Mucosa of descending colon (tissue), 3 donors: ENCODE measurements at regions not wholly inside any gene's neighbourhood (a gene's known extent, or its start where the extent isn't known, plus 50 kb on each side); places are given as distances from the start of the nearest gene placed in this dataset.

ENCODE experiments used
- ATAC-seq: fragments of 200-7000 bp; cut with Tn5 transposase; one replicate; pipeline ENCODE4 v1.9.1; 2020; ENCODE audit warnings: mild to moderate bottlenecking, moderate library complexity
- DNase-seq, 3 donors: peaks; one replicate each; pipeline ENCODE4 v3.0.0-alpha.2; 2020
- H3K36me3 ChIP-seq: fragments of 200-600 bp; one replicate; pipeline ENCODE4 v1.8.0; 2021; ENCODE audit warnings: low read depth, mild to moderate bottlenecking
- H3K4me1 ChIP-seq: fragments of 200-600 bp; one replicate; pipeline ENCODE4 v1.8.0; 2021; ENCODE audit warnings: low read depth, mild to moderate bottlenecking
- H3K4me3 ChIP-seq: fragments of 200-600 bp; one replicate; pipeline ENCODE4 v1.8.0; 2021; ENCODE audit warnings: mild to moderate bottlenecking
- H3K9me3 ChIP-seq: fragments of 200-600 bp; one replicate; pipeline ENCODE4 v1.8.0; 2021; ENCODE audit warnings: mild to moderate bottlenecking
- intact Hi-C, 2 donors: fragments of 100-400 bp; cut with DNase I in 1 of 2; cut with micrococcal nuclease in 1 of 2; formaldehyde crosslinking; loops; one replicate each; pipeline versions ENCODE4 v1.11.0 to v1.11.1; 2022; cut with DNase I, micrococcal nuclease
- TF ChIP-seq, protein P1 (sequence below): fragments of 200-600 bp; IDR thresholded peaks from one replicate; pipeline ENCODE4 v1.8.0; 2022; ENCODE audit warnings: antibody characterized with exemption, mild to moderate bottlenecking
- donor health status: DM: no; HTN: no; CAD: no; lungs with moderate emphysema.
- donor health status: DM: no; HTN: no; CAD: no.
- donor health status: DM: no; HTN: yes; CAD: no.

- no peaks in the 10 kb centered on the region for H3K36me3 ChIP-seq
- no peaks in the 10 kb centered on the region for H3K4me1 ChIP-seq
- intact Hi-C loops = loop anchor here in 1 of 2 donors (10.0 kb wide), 1 partner anchor 224 kb away; no protein-coding TSS in a partner anchor
- TF ChIP-seq, protein P1, sequence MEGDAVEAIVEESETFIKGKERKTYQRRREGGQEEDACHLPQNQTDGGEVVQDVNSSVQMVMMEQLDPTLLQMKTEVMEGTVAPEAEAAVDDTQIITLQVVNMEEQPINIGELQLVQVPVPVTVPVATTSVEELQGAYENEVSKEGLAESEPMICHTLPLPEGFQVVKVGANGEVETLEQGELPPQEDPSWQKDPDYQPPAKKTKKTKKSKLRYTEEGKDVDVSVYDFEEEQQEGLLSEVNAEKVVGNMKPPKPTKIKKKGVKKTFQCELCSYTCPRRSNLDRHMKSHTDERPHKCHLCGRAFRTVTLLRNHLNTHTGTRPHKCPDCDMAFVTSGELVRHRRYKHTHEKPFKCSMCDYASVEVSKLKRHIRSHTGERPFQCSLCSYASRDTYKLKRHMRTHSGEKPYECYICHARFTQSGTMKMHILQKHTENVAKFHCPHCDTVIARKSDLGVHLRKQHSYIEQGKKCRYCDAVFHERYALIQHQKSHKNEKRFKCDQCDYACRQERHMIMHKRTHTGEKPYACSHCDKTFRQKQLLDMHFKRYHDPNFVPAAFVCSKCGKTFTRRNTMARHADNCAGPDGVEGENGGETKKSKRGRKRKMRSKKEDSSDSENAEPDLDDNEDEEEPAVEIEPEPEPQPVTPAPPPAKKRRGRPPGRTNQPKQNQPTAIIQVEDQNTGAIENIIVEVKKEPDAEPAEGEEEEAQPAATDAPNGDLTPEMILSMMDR = no peak
- H3K4me3 ChIP-seq = no peak overlapping the region
- ATAC-seq (no peak), DNase-seq (no peak)
- no peaks in the 10 kb centered on the region for H3K9me3 ChIP-seq
Measured at GRCh38 chr19:33998739-33999345, 173.5 kb upstream of the LSM14A start.

DNA sequence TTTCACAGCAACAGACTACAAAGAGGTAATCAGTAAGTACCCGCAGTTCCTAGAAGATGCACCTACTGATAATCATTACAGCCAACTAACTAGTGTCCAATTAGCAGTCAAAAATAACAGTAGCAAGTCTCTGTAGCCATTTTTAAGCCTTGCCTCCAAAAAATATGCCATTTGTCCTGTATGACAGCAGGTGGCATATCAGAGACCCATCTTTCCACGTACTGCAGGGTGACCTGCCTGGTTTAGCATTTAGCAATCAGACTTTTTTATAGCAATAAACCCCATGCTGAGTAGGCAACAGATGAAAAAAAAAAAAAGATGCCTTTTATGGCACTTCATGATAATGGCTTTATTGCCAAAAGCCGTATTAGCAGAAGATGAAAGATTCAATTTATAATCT lies 155.3 kb upstream of the LSM14A start:
- no peak for ATAC-seq
- TF ChIP-seq, protein P1 = no peak

GRCh38 chr19:34017601-34018000 lies 154.7 kb upstream of the LSM14A start:
- H3K9me3 ChIP-seq = peaks cover under 1% of the 10 kb centered on the region
- H3K4me1 ChIP-seq = no peaks in the 10 kb centered on the region
- DNase-seq (no peak), ATAC-seq (no peak)
- intact Hi-C loops = no loop called here
- H3K36me3 ChIP-seq = no peaks in the 10 kb centered on the region
- TF ChIP-seq, protein P1 = no peak
- no peak overlapping the region for H3K4me3 ChIP-seq

More for the DNA sequence above, 155.3 kb upstream of the LSM14A start:
- H3K4me3 ChIP-seq = no peak overlapping the region
- intact Hi-C loops = no loop called here
- no peaks in the 10 kb centered on the region for H3K4me1 ChIP-seq
- no peak for DNase-seq
- no peaks in the 10 kb centered on the region for H3K9me3 ChIP-seq
- H3K36me3 ChIP-seq = no peaks in the 10 kb centered on the region

- no peak for ATAC-seq
- DNase-seq = no peak
- peaks cover 10% of the 10 kb centered on the region for H3K9me3 ChIP-seq
- TF ChIP-seq, protein P1 = no peak
- H3K4me3 ChIP-seq = no peak overlapping the region
- no peaks in the 10 kb centered on the region for H3K36me3 ChIP-seq
- intact Hi-C loops = no loop called here
- no peaks in the 10 kb centered on the region for H3K4me1 ChIP-seq
Measured at GRCh38 chr19:34018546-34018945, 153.8 kb upstream of the LSM14A start.

DNA sequence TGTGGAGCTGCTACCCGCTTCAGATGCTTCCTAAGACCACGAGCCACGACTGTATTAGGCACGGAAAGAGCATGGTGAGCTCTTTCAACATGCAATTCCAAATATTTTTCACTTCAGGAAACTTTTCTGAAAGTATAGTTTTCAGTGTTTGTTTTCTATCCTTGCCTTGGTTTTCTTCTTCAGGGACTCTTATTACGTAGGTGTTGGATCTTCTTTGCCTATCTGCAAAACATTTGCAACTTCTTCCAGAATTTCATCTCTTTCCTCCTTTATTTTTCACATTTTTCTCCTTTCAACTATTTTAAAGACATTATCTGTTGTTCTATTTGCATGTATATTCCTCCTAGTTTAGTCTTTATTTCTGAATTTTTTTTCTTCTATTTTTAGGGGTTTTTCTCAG lies 148.9 kb upstream of the LSM14A start:
- ATAC-seq (no peak), DNase-seq (no peak)
- H3K4me3 ChIP-seq = no peak overlapping the region
- H3K4me1 ChIP-seq = no peaks in the 10 kb centered on the region
- peaks cover 20% of the 10 kb centered on the region for H3K9me3 ChIP-seq
- H3K36me3 ChIP-seq = no peaks in the 10 kb centered on the region
- intact Hi-C loops = no loop called here
- TF ChIP-seq, protein P1 = no peak

DNA sequence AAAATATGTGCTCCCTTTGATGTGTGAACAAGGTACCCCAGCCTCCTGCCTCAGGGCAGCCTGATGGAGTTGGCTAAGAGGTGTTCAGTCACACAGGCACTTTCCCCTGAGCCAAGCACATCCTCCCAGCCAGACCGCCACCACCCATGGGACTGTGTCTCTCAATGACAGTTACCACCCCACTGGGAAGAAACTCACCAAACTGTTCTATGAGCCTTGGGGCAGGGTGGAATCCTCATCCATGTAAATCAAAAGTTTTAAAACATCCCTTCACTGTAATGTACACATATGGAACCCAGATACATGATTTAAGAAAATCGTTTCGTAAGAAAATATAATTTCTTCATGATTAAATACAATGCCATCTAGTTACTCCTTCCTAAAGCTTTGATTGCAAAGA lies 138.4 kb upstream of the LSM14A start:
- TF ChIP-seq, protein P1 = no peak
- Histone ChIP-seq H3K36me3 (no peaks in the 10 kb centered on the region), H3K4me1 (no peaks in the 10 kb centered on the region), H3K9me3 (no peaks in the 10 kb centered on the region), H3K4me3 (no peak overlapping the region)
- no peak for DNase-seq
- intact Hi-C loops = no loop called here
- no peak for ATAC-seq
